IPS-NIHi7 (cell line): ENCODE measurements at regions not wholly inside any gene's neighbourhood (a gene's known extent, or its start where the extent isn't known, plus 50 kb on each side); places are given as distances from the start of the nearest gene placed in this dataset.
"Not testable (repeated sequence)": the region's sequence is repeated elsewhere in the genome, so short reads cannot be mapped to it uniquely, and the experiment has no call there.

Experiments
- DNase-seq: peaks from one replicate; pipeline ENCODE4 v3.0.0; 2012; ENCODE audit warnings: mixed read lengths; ENCODE audit errors: extremely low spot score

GRCh38 chr2:122011493-122012270 is 256.2 kb downstream of the TSN start:
- DNase-seq, result no peak

GRCh38 chr2:122018736-122019135 is 263.3 kb downstream of the TSN start:
- DNase-seq, result no peak

GRCh38 chr2:122019724-122020123 is 264.3 kb downstream of the TSN start:
- no peak for DNase-seq

GRCh38 chr2:122020377-122020776 is 264.9 kb downstream of the TSN start:
- no peak for DNase-seq

- DNase-seq, result no peak
Measured at GRCh38 chr2:122021941-122022340, 266.5 kb downstream of the TSN start.

GRCh38 chr2:122022531-122022930 is 267.1 kb downstream of the TSN start:
- DNase-seq, result no peak

GRCh38 chr2:122023059-122023864 is 267.8 kb downstream of the TSN start:
- no peak for DNase-seq

GRCh38 chr2:122027510-122028217 is 272.2 kb downstream of the TSN start:
- DNase-seq, result no peak

- no peak for DNase-seq
Measured at GRCh38 chr2:122028371-122029100, 273.1 kb downstream of the TSN start.

GRCh38 chr2:122029456-122029855 is 274.0 kb downstream of the TSN start:
- no peak for DNase-seq

GRCh38 chr2:122029945-122030344 is 274.5 kb downstream of the TSN start:
- DNase-seq, result no peak

GRCh38 chr2:122031544-122032263 is 276.3 kb downstream of the TSN start:
- DNase-seq, result no peak

GRCh38 chr2:122032264-122032645 is 276.8 kb downstream of the TSN start:
- no peak for DNase-seq

- no peak for DNase-seq
Measured at GRCh38 chr2:122033778-122034177, 278.3 kb downstream of the TSN start.

- DNase-seq, result no peak
Measured at GRCh38 chr2:122034344-122034743, 278.9 kb downstream of the TSN start.

- DNase-seq, result no peak
Measured at GRCh38 chr2:122034777-122035176, 279.3 kb downstream of the TSN start.

GRCh38 chr2:122038816-122039215 is 283.4 kb downstream of the TSN start:
- not testable (repeated sequence) for DNase-seq

GRCh38 chr2:122041455-122041854 is 286.0 kb downstream of the TSN start:
- no peak for DNase-seq

- not testable (repeated sequence) for DNase-seq
Measured at GRCh38 chr2:122051659-122052058, 296.2 kb downstream of the TSN start.

GRCh38 chr2:122055521-122055931 is 300.1 kb downstream of the TSN start:
- DNase-seq, result no peak

GRCh38 chr2:122056853-122057252 is 301.4 kb downstream of the TSN start:
- DNase-seq, result no peak
